Body of pancreas (tissue), 4 donors: ENCODE measurements at regions not wholly inside any gene's neighbourhood (a gene's known extent, or its start where the extent isn't known, plus 50 kb on each side); places are given as distances from the start of the nearest gene placed in this dataset.
A peak's percentile ranks its signal among the peaks of the same experiment; 100 is the strongest.

ENCODE experiments used
- ATAC-seq: fragments of 150-250 bp; one replicate; pipeline ENCODE4 v1.9.1; 2016
- DNase-seq, 4 donors: peaks; one replicate each; pipeline ENCODE4 v3.0.0-alpha.2; 2019
- H3K27ac ChIP-seq, 4 donors: fragments of 200-600 bp; sonication (generic); 1 replicate in 3 of 4; 2 replicates in 1 of 4; pipeline versions ENCODE4 v1.5.1 to v1.6.1; 2016 to 2019; ENCODE audit warnings: mild to moderate bottlenecking in 1 of 4, mixed read lengths in 1 of 4, moderate library complexity in 1 of 4
- H3K27me3 ChIP-seq, 2 donors: fragments of 200-600 bp; sonication (generic); one replicate each; pipeline ENCODE4 v1.6.0; 2016; ENCODE audit warnings: mild to moderate bottlenecking in 1 of 2
- H3K36me3 ChIP-seq, 2 donors: fragments of 200-600 bp; sonication (generic); replicated peaks in 1 of 2; 2 replicates each; pipeline ENCODE4 v1.5.1; 2016; ENCODE audit warnings: low read depth in 2 of 2; ENCODE audit not compliant: insufficient read depth in 1 of 2
- H3K4me1 ChIP-seq: fragments of 200-600 bp; sonication (generic); one replicate; pipeline ENCODE4 v1.6.0; 2016
- H3K4me3 ChIP-seq, 2 donors: fragments of 200-600 bp; sonication (generic); 1 replicate in 1 of 2; 2 replicates in 1 of 2; pipeline ENCODE4 v1.5.1; 2016 to 2019
- H3K9me3 ChIP-seq, 3 donors: fragments of 200-600 bp; sonication (generic); 1 replicate in 2 of 3; 2 replicates in 1 of 3; pipeline ENCODE4 v1.5.1; 2016
- POLR2A ChIP-seq, 3 donors: fragments of 450-650 bp; IDR thresholded peaks; one replicate each; pipeline ENCODE4 v1.6.1; 2016; ENCODE audit warnings: antibody characterized with exemption in 3 of 3, mild to moderate bottlenecking in 2 of 3
- WGBS, 2 donors: methylation state at CpG; one replicate each; pipeline ENCODE4 v1.1.5; 2017; 5-methylcytosine and 5-hydroxymethylcytosine counted together
- intact Hi-C: fragments of 100-400 bp; cut with DNase I; formaldehyde crosslinking; loops from one replicate; pipeline ENCODE4 v1.15.1; 2023
- TF ChIP-seq, protein P1 (sequence below), 7 experiments: fragments of 450-650 bp in 4 of 7; fragments of 200-600 bp in 3 of 7; sonication (generic) in 3 of 7; IDR thresholded peaks; one replicate each; pipeline ENCODE4 v1.5.1; 2016 to 2019; ENCODE audit warnings: antibody characterized with exemption in 7 of 7

GRCh38 chr3:71875461-71875947, 90.6 kb upstream of the PROK2 start:
- Histone ChIP-seq H3K27me3 (no peaks in the 10 kb centered on the region), H3K4me1 (no peaks in the 10 kb centered on the region), H3K9me3 (no peaks in the 10 kb centered on the region), H3K27ac (no peak overlapping the region), H3K4me3 (no peak overlapping the region), H3K36me3 (no peaks in the 10 kb centered on the region)
- TF ChIP-seq, protein P1, sequence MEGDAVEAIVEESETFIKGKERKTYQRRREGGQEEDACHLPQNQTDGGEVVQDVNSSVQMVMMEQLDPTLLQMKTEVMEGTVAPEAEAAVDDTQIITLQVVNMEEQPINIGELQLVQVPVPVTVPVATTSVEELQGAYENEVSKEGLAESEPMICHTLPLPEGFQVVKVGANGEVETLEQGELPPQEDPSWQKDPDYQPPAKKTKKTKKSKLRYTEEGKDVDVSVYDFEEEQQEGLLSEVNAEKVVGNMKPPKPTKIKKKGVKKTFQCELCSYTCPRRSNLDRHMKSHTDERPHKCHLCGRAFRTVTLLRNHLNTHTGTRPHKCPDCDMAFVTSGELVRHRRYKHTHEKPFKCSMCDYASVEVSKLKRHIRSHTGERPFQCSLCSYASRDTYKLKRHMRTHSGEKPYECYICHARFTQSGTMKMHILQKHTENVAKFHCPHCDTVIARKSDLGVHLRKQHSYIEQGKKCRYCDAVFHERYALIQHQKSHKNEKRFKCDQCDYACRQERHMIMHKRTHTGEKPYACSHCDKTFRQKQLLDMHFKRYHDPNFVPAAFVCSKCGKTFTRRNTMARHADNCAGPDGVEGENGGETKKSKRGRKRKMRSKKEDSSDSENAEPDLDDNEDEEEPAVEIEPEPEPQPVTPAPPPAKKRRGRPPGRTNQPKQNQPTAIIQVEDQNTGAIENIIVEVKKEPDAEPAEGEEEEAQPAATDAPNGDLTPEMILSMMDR (IDR thresholded peaks at IDR 0.05), result peak; percentile 52 to 78 (median 76)
- TF ChIP-seq POLR2A (IDR thresholded peaks at IDR 0.05), result no peak
- ATAC-seq (peak; percentile 93), DNase-seq (peak; percentile 73 to 83 (median 75))
- intact Hi-C loops, result no loop called here
- WGBS, 2 donors, result 25 to 26% methylated on average over 4 of the region's 4 CpGs

GRCh38 chr3:71874618-71875017, 89.7 kb upstream of the PROK2 start:
- ATAC-seq, result no peak
- H3K9me3 ChIP-seq, result no peaks in the 10 kb centered on the region
- 83 to 84% methylated on average over 4 of the region's 4 CpGs for WGBS, 2 donors

GRCh38 chr3:71873093-71873611, 88.2 kb upstream of the PROK2 start:
- no peak for DNase-seq
- no peaks in the 10 kb centered on the region for H3K27me3 ChIP-seq
- TF ChIP-seq, protein P1 (IDR thresholded peaks at IDR 0.05), result no peak
- no peak for TF ChIP-seq POLR2A (IDR thresholded peaks at IDR 0.05)
- H3K9me3 ChIP-seq, result no peaks in the 10 kb centered on the region
- H3K4me3 ChIP-seq, result no peak overlapping the region
- ATAC-seq, result no peak
- H3K36me3 ChIP-seq, result no peaks in the 10 kb centered on the region
- intact Hi-C loops, result no loop called here
- no peaks in the 10 kb centered on the region for H3K4me1 ChIP-seq
- WGBS, 2 donors, result 68 to 80% methylated on average over 9 to 10 of the region's 10 CpGs
- H3K27ac ChIP-seq, result no peak overlapping the region

More at GRCh38 chr3:71874618-71875017, 89.7 kb upstream of the PROK2 start:
- Histone ChIP-seq H3K27me3 (no peaks in the 10 kb centered on the region), H3K4me1 (no peaks in the 10 kb centered on the region), H3K27ac (no peak overlapping the region), H3K4me3 (no peak overlapping the region), H3K36me3 (no peaks in the 10 kb centered on the region)
- TF ChIP-seq, protein P1 (IDR thresholded peaks at IDR 0.05), result no peak
- TF ChIP-seq POLR2A (IDR thresholded peaks at IDR 0.05), result no peak
- no peak for DNase-seq
- intact Hi-C loops, result no loop called here

GRCh38 chr3:71872256-71872655, 87.3 kb upstream of the PROK2 start:
- no peaks in the 10 kb centered on the region for H3K27me3 ChIP-seq
- DNase-seq, result no peak
- H3K4me3 ChIP-seq, result no peak overlapping the region
- H3K27ac ChIP-seq, result no peak overlapping the region
- H3K9me3 ChIP-seq, result no peaks in the 10 kb centered on the region
- intact Hi-C loops, result no loop called here
- H3K36me3 ChIP-seq, result no peaks in the 10 kb centered on the region
- TF ChIP-seq POLR2A (IDR thresholded peaks at IDR 0.05), result no peak
- TF ChIP-seq, protein P1 (IDR thresholded peaks at IDR 0.05), result no peak
- H3K4me1 ChIP-seq, result no peaks in the 10 kb centered on the region
- 42 to 43% methylated on average over 2 of the region's 2 CpGs for WGBS, 2 donors
- no peak for ATAC-seq

DNA sequence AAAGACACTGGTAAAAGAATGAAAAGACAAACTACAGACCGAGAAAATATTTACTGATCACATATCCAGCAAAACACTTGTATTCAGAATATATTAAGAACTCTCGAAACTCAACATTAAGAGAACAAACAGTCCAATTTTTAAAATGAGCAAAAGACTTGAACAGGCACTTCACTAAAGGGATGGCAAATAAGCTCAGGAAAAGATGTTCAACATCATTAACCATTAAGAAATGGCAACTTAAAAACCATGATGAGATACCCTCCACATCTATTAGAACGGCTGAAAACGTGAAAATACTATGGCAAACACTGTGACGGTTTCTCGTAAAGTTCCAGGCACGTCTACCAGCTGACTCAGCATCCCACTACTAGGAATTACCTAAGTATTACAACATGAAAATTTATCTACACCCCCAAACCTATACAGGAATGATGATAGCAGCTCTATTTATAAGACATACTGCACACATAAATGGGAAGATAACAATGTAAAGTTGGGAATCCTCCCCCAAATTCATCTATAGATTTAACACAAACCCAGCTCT, 86.1 kb upstream of the PROK2 start:
- Histone ChIP-seq H3K4me3 (no peak overlapping the region), H3K27ac (no peak overlapping the region), H3K27me3 (no peaks in the 10 kb centered on the region), H3K9me3 (no peaks in the 10 kb centered on the region), H3K4me1 (no peaks in the 10 kb centered on the region), H3K36me3 (no peaks in the 10 kb centered on the region)
- ATAC-seq, result no peak
- intact Hi-C loops, result no loop called here
- no peak for DNase-seq
- 77 to 80% methylated on average over 7 of the region's 7 CpGs for WGBS, 2 donors
- TF ChIP-seq, protein P1 (IDR thresholded peaks at IDR 0.05), result no peak
- no peak for TF ChIP-seq POLR2A (IDR thresholded peaks at IDR 0.05)
